GM19328 (cell line): ENCODE measurements at regions not wholly inside any gene's neighbourhood (a gene's known extent, or its start where the extent isn't known, plus 50 kb on each side); places are given as distances from the start of the nearest gene placed in this dataset.
"Not testable (repeated sequence)": the region's sequence is repeated elsewhere in the genome, so short reads cannot be mapped to it uniquely, and the experiment has no call there.

Experiments
- ATAC-seq: cut with Tn5 transposase; IDR thresholded peaks from one replicate; pipeline ENCODE4 v1.9.1; 2021; ENCODE audit warnings: mild to moderate bottlenecking, moderate library complexity; ENCODE audit not compliant: unreplicated experiment

- no peak for ATAC-seq
Observed at GRCh38 chr3:72171946-72172345, 387.0 kb upstream of the PROK2 start.

DNA sequence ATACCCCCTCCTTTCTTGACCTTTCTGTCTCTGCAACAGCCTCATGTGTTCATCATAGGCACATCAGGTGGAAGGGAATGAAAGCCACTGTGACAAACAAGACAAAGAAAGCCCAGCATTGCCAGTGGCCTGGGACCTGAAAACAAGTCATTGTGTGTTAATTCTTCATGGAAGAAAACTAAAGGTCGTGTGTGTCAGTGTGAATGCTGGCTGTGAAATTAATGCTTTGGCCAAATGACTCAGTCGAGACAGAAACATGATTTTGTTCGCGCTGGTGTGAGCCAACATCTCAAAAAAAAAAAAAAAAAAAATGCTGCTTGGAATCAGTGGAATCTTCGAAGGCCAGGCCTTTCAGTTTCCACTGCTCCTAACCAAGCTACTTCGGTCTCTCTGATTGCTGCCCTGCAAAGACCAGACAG is 386.5 kb upstream of the PROK2 start:
- no peak for ATAC-seq

DNA sequence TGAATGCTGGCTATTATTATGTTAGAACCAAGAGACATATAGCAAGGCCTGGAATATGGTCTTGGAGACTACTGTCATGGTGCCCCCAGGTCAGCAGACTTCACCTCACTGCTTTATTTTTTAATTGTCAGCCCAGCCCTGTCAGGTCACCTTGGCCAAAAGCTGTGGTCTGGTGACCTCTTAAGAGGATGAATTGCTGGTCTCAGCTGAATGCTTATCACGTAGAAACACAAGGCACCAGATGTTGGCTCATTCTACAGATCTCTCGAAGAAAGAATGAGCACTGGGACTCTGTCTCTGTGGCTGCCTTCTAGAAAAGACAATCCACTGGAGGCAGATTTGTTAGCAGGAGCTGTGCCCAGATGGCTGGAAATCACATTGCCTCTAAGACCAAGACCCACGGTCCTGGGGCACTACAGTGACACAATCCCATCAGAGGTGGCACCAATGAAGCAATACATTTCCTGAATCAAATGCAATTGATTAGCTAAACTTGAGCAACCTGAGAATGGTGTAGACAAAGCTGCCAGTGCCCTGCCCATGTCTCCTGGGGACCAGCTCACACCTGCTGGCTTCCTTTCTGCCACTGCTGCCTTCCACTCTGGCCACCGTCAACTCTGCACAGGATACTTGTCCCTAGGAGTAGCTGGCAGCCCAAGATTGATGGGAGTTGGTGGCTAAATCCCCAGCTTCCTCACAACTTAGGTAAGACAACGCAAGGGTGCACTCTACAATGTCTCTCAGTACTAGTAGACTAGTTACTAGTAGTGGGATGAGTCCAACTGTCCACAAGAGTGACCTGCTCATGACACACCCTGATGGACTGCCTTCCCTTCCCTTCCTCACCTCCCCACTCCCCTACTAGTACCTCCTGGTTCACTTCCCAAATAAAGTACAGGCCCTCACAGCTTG is 384.9 kb upstream of the PROK2 start:
- ATAC-seq, result no peak

DNA sequence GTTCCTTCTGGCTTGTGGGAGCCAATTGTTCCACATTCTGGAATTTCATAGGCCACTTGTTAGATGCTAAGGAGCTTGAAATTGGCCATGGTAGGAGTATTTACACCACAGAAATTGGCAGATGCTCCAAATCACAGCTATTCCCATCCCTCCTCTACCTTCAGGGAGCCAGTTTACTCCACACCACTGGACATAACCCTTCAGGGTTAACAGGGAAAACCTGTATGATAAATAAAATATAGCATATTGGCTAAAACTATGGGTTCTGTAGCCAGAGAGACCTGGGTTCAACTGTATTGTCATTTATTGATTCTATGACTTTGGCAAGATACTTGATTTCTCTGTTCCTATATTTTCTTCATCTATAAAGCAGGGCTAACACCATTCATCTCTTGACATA is 384.2 kb upstream of the PROK2 start:
- no peak for ATAC-seq

DNA sequence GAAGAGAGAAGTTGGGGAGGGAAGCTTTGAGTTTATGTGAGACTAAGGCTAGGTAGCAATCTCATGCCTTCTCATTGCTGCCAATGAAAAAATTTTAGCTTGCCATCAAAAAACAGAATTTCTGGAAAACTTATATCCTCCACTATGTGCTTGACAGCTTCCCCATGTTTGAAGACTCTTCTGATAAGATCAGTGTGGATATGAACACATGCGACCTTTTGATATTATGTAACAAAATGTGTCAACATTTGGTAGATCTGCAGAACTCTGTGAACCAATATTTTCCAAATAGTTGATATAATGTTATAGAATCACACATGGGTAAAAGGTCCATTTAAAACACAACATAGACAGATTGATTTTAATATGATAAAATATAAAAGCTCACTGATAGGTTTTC is 380.9 kb upstream of the PROK2 start:
- ATAC-seq, result no peak

DNA sequence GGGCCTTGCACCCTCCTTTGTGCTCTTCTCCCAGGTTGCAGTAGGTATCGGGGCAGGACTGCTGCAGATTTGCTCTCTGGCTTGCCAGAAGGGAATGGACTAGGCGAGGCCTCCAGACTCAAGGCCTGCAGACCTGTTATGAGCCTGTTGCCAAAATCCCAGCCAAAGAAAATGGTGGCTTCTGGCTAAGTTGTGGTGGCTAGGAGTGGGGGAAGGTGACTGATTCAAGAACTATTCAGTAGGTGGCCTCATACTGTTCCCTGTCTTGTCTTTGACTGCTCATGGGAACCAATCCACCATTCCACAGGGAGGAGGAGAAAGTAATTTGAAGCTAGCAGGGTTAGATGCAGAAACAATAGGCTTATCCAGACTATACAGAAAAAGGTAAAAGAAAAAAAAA is 380.4 kb upstream of the PROK2 start:
- ATAC-seq, result no peak

DNA sequence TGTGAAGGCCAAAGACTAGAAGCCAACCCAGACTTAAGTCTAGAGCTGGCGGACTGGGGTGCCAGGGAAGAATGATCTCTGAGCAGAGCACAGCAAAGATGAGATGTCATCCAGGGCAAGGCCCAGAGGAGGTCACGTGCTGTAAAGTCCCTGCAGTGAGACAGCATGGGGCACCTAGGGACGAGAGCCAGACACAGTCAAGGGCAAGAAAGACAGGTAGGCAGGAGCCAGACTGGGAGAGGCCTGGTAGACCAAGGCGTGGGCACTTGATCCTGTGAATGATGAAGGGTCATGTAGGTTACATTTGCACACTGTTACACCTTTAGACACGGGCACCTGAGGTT is 379.7 kb upstream of the PROK2 start:
- ATAC-seq, result no peak

- peak; percentile 90 for ATAC-seq
Observed at GRCh38 chr3:72163809-72164634, 379.1 kb upstream of the PROK2 start.

- no peak for ATAC-seq
Observed at GRCh38 chr3:72162649-72163184, 377.8 kb upstream of the PROK2 start.

- ATAC-seq, result no peak
Observed at GRCh38 chr3:72161881-72162595, 377.1 kb upstream of the PROK2 start.

DNA sequence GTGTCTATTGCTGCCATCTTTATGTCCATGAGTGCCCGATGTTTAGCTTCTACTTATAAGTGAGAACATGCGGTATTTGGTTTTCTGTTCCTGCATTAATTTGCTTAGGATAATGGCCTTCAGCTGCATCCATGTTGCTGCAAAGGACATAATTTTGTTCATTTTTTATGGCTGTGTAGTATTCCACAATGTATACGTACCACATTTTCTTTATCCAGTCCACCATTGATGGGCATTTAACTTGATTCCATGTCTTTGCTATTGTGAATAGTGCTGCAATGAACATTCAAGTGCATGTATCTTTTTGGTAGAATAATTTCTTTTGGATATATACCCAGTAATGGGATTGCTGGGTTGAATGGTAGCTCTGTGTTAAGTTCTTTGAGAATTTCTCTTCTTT is 376.3 kb upstream of the PROK2 start:
- ATAC-seq, result not testable (repeated sequence)

- ATAC-seq, result no peak
Observed at GRCh38 chr3:72160351-72160750, 375.4 kb upstream of the PROK2 start.

GRCh38 chr3:72159487-72159886 is 374.5 kb upstream of the PROK2 start:
- no peak for ATAC-seq

DNA sequence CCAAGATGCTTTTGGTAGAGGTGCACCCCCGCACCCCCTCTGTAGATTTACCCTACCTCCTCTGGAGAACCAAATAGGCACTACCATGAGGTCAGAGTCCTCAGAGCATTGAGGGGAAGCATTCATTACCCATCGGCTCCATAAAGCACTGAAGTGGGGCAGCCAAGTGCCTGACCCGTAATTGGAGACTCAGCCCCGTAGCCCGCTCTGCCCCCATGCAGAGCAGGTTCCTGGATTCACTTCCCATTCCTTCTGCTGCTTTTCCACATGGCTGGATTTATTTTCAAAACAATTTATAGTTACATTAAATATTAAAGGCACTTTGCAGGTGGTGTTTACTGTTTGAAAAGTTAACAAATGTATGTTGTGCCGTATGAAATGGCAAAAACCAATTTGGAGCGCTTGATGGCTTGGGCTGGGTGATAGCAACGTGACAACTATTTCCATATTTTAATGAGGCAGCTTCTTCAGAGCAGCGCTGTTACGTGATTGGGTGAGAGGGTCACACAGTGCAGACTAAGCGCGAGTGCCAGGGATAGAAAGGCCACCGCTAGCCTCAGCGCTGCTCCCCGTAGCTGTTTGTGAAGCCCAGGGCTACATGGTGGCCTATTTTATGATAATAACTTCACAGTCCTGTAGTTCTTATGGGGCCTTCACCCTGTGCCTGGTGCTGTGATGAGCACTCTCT is 373.8 kb upstream of the PROK2 start:
- no peak for ATAC-seq

- ATAC-seq, result no peak
Observed at GRCh38 chr3:72157748-72158638, 373.0 kb upstream of the PROK2 start.

DNA sequence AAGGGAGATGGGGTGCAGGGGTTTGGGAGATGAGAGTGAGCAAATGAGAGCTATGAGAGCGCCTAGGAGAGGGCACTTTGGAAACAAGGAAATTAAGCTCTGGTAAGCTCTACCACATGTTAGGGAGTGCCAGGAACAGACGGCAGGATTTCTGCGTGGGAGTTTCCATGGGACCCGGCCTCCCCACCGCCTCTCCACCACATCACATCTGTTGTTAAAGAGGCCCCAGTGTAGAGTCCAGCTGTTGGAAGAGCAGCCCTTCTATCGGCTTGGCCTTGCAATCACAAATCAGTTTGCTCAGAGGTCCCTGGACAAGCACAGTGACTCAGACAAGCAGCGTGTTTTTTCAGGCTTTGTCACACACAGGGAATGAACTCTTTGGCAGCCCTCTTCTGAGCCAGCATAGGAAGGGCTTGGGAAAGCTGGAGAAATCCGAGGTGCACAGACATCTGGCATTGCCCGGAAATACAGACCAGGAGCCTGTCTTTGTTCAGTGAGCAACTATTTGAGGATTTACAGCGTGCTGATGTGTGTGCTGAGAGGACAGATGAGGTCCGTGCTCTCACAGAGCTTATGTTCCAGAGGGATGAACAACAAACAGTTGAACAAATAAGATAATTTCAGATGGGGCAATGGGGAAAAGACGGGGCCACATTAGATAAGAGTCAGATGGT is 370.6 kb upstream of the PROK2 start:
- ATAC-seq, result no peak

- no peak for ATAC-seq
Observed at GRCh38 chr3:72154391-72155335, 369.7 kb upstream of the PROK2 start.
